PC-9 (cell line): ENCODE measurements at regions not wholly inside any gene's neighbourhood (a gene's known extent, or its start where the extent isn't known, plus 50 kb on each side); places are given as distances from the start of the nearest gene placed in this dataset.

Source experiments
- BruUV-seq: library from RNA; stranded (reverse); fragments of 400-500 nt; replicated peaks from 2 replicates; lab custom pipeline; 2021; lab: Mats Ljungman, UMichigan
- CTCF ChIA-PET: fragments of 300-600 bp; sonication (Branson Sonifier 250); formaldehyde crosslinking; loops from one replicate; lab custom pipeline; 2022; ENCODE audit warnings: antibody characterized with exemption; lab: Charles Lee
- POLR2A ChIA-PET: fragments of 300-600 bp; sonication (Branson Sonifier 250); formaldehyde crosslinking; loops from one replicate; lab custom pipeline; 2022; ENCODE audit warnings: antibody characterized with exemption; ENCODE audit not compliant: unreplicated experiment; lab: Charles Lee
- DNase-seq, 2 experiments: peaks; one replicate each; pipeline versions ENCODE4 v3.0.0 to v3.0.0-alpha.2; 2015 to 2022; ENCODE audit warnings: mixed read lengths in 1 of 2
- H2AFZ ChIP-seq: fragments of 200-600 bp; sonication (generic); 2 replicates; pipeline ENCODE4 v1.8.1; 2017; ENCODE audit warnings: antibody characterized with exemption
- H3F3A ChIP-seq: fragments of 200-600 bp; sonication (generic); 2 replicates; pipeline ENCODE4 v1.8.1; 2017; ENCODE audit warnings: antibody characterized with exemption, mild to moderate bottlenecking, low read depth; ENCODE audit not compliant: insufficient read depth
- H3K27ac ChIP-seq: fragments of 200-600 bp; sonication (generic); 2 replicates; pipeline ENCODE4 v1.6.1; 2016; ENCODE audit warnings: mixed run types
- H3K27me3 ChIP-seq: fragments of 200-600 bp; sonication (generic); 2 replicates; pipeline ENCODE4 v1.6.1; 2016; ENCODE audit warnings: low read depth, mixed run types; ENCODE audit not compliant: insufficient read depth
- H3K36me3 ChIP-seq: fragments of 200-600 bp; sonication (generic); 2 replicates; pipeline ENCODE4 v1.6.1; 2016; ENCODE audit warnings: low read depth, mixed run types
- H3K4me1 ChIP-seq: fragments of 200-600 bp; sonication (generic); replicated peaks from 2 replicates; pipeline ENCODE4 v1.6.1; 2016; ENCODE audit warnings: mixed run types; ENCODE audit not compliant: insufficient read depth
- H3K4me2 ChIP-seq: fragments of 200-600 bp; sonication (generic); 2 replicates; pipeline ENCODE4 v1.6.1; 2017; ENCODE audit warnings: mixed run types
- H3K4me3 ChIP-seq: fragments of 200-600 bp; sonication (generic); 2 replicates; pipeline ENCODE4 v1.6.1; 2016; ENCODE audit warnings: mixed run types
- H3K79me2 ChIP-seq: fragments of 200-600 bp; sonication (generic); 2 replicates; pipeline ENCODE4 v1.6.1; 2017; ENCODE audit warnings: low read depth, mixed run types
- H3K9me2 ChIP-seq: fragments of 200-600 bp; sonication (generic); 2 replicates; pipeline ENCODE4 v1.8.1; 2017; ENCODE audit warnings: mild to moderate bottlenecking; ENCODE audit not compliant: insufficient read depth
- H3K9me3 ChIP-seq: fragments of 200-600 bp; sonication (generic); 2 replicates; pipeline ENCODE4 v1.8.1; 2016; ENCODE audit warnings: low read depth; ENCODE audit not compliant: insufficient read depth
- H4K20me1 ChIP-seq: fragments of 200-600 bp; sonication (generic); 2 replicates; pipeline ENCODE4 v1.8.1; 2017; ENCODE audit not compliant: insufficient read depth
- CTCF ChIP-seq: fragments of 200-600 bp; sonication (generic); conservative IDR thresholded peaks from 2 replicates; pipeline ENCODE4 v1.6.1; 2017; ENCODE audit warnings: mixed run types, antibody characterized with exemption, mild to moderate bottlenecking, moderate library complexity
- EZH2 ChIP-seq: fragments of 200-600 bp; sonication (generic); IDR thresholded peaks from 2 replicates; pipeline ENCODE4 v1.8.0; 2017; ENCODE audit warnings: antibody characterized with exemption, low read depth
- intact Hi-C: fragments of 100-400 bp; cut with micrococcal nuclease; formaldehyde crosslinking; loops from one replicate; pipeline ENCODE4 v1.10.0; 2022; ENCODE audit not compliant: unreplicated experiment

- Histone ChIP-seq H3K4me1 (no peaks in the 10 kb centered on the region), H3K4me3 (no peak overlapping the region), H3K27me3 (no peaks in the 10 kb centered on the region), H3K27ac (no peak overlapping the region), H2AFZ (no peak overlapping the region), H4K20me1 (no peaks in the 10 kb centered on the region), H3K9me2 (no peaks in the 10 kb centered on the region; the same call in 1 of the 2 replicates), H3K4me2 (no peak overlapping the region), H3K79me2 (no peaks in the 10 kb centered on the region), H3K36me3 (no peaks in the 10 kb centered on the region), H3K9me3 (no peaks in the 10 kb centered on the region), H3F3A (no peaks in the 10 kb centered on the region)
- TF ChIP-seq CTCF (no peak), EZH2 (no peak)
- ChIA-PET CTCF (no interaction called here), POLR2A (interaction anchor here (0.5 kb wide), 1 partner anchor 1303 kb away, joined by 14 read pairs; no protein-coding TSS in a partner anchor)
- no TSS peak for BruUV-seq
- DNase-seq: no peak
- intact Hi-C loops: no loop called here
Measured at GRCh38 chr12:29035112-29035511, 114.0 kb upstream of the FAR2 start.

DNA sequence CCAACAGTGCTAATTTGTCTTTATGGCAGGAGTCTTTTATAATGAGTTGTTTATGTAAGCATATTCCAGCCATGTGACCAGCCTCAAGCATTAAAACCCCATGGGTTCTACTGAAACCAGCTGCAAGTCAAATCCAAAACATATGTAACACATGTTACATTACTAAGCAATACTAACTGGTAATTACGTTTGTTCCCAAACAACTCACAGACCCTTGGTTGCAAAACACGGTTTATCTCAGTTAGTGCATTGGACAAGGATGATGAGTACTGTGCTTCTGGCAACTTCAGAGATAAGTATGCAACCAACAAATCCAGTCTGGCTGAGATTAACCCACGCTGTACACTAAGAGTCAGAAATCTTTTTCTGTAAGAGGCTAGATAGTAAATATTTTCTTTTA lies 110.1 kb upstream of the FAR2 start:
- Histone ChIP-seq H3K9me3 (no peaks in the 10 kb centered on the region), H3K4me2 (no peak overlapping the region), H2AFZ (no peak overlapping the region), H3K36me3 (no peaks in the 10 kb centered on the region), H3K4me3 (no peak overlapping the region), H4K20me1 (no peaks in the 10 kb centered on the region), H3F3A (no peaks in the 10 kb centered on the region), H3K9me2 (no peaks in the 10 kb centered on the region; the same call in 1 of the 2 replicates), H3K79me2 (no peaks in the 10 kb centered on the region), H3K4me1 (peaks cover 8% of the 10 kb centered on the region), H3K27ac (no peak overlapping the region), H3K27me3 (no peaks in the 10 kb centered on the region)
- BruUV-seq: no TSS peak
- TF ChIP-seq EZH2: no peak
- no peak for TF ChIP-seq CTCF
- ChIA-PET POLR2A (no interaction called here), CTCF (no interaction called here)
- DNase-seq: no peak
- intact Hi-C loops: no loop called here

DNA sequence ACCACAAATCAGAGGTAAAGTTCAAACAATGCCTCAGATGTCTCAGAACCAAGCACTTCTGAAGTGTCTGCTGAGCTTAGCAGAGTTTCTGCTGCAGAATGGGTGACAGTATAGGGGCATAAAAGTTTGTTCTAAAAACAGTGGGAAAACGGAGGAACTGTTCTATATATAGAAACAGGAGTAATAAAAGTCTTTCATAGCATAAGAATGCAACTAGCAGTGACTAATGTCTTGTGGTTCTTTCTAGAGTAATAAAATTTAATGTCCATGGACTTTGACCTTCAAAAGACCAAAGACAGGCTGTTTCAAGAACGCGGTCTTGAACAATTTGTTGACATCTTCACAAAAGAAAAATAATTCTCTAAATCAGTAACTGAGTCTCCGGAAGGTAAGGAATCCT lies 107.5 kb upstream of the FAR2 start:
- Histone ChIP-seq H3K4me2 (no peak overlapping the region), H3K4me1 (peaks cover 8% of the 10 kb centered on the region), H3K36me3 (no peaks in the 10 kb centered on the region), H4K20me1 (no peaks in the 10 kb centered on the region), H3K27ac (no peak overlapping the region), H3F3A (no peaks in the 10 kb centered on the region), H3K4me3 (no peak overlapping the region), H3K9me3 (no peaks in the 10 kb centered on the region), H3K9me2 (no peaks in the 10 kb centered on the region; the same call in 1 of the 2 replicates), H3K27me3 (no peaks in the 10 kb centered on the region), H2AFZ (no peak overlapping the region; the same call in 1 of the 2 replicates), H3K79me2 (no peaks in the 10 kb centered on the region)
- ChIA-PET CTCF (no interaction called here), POLR2A (no interaction called here)
- TF ChIP-seq CTCF: no peak
- no peak for TF ChIP-seq EZH2
- intact Hi-C loops: no loop called here
- no TSS peak for BruUV-seq
- no peak for DNase-seq
